ENCODE measurements at regions not wholly inside any gene's neighbourhood (a gene's known extent, or its start where the extent isn't known, plus 50 kb on each side); places are given as distances from the start of the nearest gene placed in this dataset.
"Not testable (repeated sequence)": the region's sequence is repeated elsewhere in the genome, so short reads cannot be mapped to it uniquely, and the experiment has no call there.

DNA sequence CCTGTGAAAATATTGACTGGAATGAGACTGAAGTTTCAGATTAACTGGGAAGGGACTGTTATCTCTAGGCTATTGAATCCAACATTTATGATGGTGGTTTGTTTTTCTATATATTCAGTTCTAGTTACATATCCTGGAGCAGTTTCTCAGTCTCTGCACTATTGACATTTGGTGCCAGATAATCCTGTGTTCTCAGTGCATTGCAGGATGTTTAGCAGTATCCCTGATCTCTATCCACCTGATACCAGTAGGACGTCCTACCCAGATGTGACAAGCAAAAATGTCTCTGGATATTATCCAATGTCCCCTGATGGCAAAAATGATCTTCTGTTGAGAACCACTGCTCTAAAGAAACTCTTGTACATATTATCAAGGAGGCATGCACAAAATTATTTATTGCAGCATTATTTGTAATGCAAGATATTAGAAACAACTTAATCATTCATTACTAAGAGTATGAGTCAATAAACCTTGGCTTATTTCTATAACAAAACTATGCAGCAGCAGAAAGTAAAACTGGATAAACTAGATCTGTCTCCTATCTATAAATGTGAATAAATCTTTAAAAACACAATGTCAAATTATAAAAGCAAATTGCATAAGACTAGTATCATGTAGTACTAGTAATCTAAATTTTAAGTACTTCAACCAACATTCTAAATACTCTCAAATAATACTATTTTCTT lies 369.3 kb upstream of the RND3 start:
- DNase-seq (ENCODE audit: low read depth in 2 of 2), result no peak

DNA sequence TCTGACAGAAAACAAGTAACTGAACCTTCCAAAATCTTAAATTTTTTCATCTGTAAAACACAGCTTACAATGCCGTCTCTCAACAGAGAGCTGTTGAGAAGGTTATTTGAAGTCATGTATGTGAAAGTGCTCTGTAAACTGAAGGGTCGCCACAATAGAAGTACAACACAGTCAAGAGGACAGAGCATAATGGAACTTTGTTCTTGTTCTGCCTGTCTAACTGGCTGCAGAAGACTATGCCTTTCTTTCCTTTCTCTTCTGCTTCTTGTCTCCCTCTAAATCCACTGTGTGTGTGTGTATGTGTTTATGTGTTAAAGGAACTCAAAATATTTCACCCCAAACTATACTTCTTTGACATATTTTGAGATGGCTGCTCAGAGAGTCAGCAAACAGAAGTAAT lies 365.8 kb upstream of the RND3 start:
- no peak for DNase-seq (ENCODE audit: low read depth in 2 of 2)

- DNase-seq (ENCODE audit: low read depth in 2 of 2), result no peak
These were observed 363.2 kb upstream of the RND3 start for GRCh38 chr2:150850641-150851040.

DNA sequence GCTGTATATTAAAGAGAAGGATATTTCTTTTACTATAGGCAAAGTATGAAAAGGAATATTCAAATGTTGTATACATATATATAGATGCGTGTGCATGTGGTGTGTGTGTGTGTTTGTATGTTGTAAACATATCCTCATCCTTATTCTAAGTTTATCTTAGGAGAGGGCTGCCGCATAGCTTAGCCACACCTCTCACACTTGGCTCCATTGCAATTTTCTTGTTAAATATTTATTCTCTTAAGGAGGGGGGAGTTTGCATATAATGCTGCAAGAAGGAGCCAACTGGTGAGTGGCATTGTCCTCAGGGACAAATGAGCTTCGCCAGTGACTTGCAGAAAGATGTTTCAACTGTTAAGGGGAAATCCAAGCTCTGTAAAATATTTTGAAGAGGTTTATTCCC lies 360.1 kb upstream of the RND3 start:
- DNase-seq (ENCODE audit: low read depth in 2 of 2), result no peak

DNA sequence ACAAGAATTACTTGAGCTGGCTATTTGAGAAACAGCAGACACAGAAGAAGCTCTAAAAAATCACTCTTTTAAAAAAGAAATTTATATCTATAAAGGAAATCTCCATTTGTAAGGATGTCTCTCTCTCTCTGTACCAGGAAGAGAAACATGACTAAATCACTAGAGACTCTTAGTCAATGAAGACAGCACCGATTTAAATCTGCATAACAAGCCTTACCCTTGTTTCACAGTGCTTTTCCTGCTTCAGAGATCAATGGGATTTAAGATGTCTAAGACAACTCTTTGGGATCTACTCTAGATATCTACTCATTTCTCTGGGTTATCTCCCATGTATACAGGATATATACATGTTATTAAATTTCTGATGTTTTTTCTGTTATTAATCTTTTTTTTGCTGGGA lies 359.2 kb upstream of the RND3 start:
- no peak for DNase-seq (ENCODE audit: low read depth in 2 of 2)

DNA sequence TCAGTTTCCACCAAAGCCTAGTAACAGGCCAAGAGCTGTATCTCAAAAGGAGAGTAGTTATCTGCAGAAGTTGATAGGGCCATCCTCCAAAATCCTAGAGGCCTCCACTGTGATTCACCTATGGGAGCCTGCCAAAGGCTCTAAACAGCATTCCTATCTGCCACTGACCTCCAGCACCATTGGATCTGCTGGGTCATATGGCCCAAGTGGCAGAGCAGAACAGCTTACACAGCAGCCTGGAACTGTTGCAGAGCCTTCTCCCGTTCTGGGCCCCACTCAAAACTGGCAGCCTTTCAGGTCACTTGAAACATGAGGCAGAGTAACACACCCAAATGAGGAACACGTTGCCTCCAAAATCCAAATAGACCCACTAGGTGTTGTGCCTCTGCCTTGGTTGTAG lies 345.2 kb upstream of the RND3 start:
- no peak for DNase-seq (ENCODE audit: low read depth in 2 of 2)

GRCh38 chr2:150824118-150824517 lies 336.7 kb upstream of the RND3 start:
- DNase-seq (ENCODE audit: low read depth in 2 of 2), result no peak

DNA sequence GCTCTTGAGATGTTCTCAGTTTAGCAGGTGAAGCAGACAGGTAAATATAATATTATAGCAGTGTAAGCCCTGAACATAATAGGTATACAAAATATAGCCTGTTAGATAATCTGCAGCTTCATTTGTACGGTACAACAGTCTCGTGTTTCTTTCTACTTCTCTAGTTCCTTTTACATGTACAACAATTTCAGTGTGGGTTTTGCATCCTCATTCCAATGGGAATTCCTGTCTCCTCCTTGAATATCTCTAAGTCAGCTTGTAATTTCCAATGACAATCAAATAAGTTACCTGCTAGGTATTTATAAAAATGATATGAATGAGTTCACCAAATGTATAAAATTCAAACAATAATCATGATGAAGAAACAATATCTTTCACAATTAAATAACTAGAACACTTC lies 330.0 kb upstream of the RND3 start:
- no peak for DNase-seq (ENCODE audit: low read depth in 2 of 2)

DNA sequence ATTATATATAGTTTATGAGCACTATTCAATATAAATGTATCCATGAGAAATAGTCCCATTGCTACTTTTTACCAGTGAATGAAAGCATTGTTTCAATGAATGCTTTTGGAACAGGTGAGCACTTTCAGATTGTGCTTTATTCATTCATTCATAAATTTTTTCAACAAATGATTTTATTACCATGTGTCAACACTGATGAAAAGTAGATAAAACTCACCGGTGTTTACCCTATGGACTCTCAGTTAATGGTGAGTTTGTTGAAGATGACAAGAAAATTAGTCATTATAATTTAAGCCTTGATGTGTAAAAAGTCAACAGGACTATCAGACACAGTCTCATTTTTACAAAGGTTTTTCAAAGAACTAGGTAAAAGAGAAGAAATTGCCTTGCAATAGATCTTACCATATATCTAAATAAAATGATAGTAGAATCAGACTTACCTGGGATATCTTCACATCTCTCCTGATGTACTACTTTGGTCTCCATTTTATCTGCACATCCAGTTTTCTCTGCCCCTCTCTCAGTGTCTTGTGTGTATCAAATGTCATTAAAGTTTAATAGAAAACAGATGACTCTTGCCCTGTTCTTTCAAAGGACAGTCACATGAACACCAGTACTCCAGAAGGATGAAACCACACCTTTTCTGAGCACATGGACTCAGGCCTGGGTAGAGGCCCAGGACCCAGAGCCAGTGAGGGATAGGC lies 325.3 kb upstream of the RND3 start:
- no peak for DNase-seq (ENCODE audit: low read depth in 2 of 2)

DNA sequence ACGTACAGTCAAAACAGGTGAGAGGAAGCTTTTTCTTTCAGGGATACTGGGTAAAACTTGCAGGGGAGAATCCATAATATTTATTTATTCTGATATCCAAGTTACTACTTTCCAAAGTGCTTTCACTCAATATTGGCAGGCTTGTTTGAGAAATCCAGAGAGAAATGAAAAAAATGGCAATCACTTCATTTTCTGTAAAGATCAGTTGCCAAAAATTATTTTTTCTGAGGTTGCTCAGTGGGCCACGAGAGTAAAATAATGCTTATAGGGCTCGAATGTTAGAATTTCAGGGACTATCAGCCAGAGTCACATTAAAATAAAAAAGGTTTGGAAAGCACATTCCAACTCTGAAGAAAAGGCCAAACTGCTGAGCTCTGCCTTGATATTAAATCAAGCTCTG lies 324.6 kb upstream of the RND3 start:
- no peak for DNase-seq (ENCODE audit: low read depth in 2 of 2)

GRCh38 chr2:150811259-150811855 lies 323.9 kb upstream of the RND3 start:
- DNase-seq (ENCODE audit: low read depth in 2 of 2), result no peak

DNA sequence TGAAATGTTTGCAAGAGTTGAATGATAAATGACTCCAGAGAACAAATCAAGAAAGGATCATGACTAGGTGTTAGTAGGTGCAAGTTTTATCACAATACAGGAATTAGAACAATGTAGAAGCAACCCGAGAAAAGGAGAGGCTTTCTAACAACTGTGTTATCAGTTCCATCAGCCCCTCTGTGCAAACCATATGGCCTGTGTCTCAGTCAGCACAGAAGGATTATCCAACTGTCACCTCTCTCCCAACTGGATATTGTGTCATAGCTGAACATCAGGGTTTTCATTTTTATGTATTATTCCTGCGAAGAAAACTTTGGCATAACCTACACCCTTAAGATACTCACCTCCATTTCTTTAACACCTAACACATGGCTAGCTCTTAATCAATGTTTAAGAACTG lies 321.6 kb upstream of the RND3 start:
- no peak for DNase-seq (ENCODE audit: low read depth in 2 of 2)

GRCh38 chr2:150806336-150806735 lies 318.9 kb upstream of the RND3 start:
- DNase-seq (ENCODE audit: low read depth in 2 of 2), result peak in 1 of 2 donors; percentile 1

DNA sequence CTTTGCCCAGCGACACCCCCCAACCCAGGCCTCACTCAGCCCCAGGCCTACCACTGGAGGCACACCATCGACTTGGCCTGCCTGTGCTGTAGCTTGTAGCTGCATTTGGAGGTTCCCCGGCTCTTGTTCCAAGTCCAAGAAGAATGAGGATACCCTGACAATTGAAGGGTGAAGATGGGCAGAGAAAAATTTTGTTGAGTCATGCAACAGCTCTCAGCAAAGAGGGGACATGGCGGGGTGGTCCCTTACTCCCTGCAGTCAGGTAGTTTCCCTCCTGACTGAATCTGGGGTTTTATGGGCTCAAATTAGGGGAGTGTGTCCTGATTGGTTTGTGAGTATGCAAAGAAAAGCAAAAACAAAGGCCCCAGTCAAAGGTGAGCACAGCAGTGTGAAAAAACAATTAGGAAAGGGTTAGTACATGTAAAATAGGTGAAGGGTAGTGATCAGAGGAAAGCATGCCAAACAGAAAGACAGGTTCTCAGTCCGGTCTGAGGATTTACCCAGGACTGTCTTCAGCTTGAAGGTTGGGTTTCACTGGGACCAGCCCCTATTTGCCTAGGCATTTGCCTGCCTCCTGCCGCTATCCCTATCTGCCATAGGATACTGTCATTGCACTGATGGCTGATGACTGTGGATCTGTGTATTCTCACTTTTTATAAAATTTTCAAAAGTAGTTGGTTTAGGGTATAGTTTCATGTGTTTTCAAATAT lies 316.4 kb upstream of the RND3 start:
- no peak for DNase-seq (ENCODE audit: low read depth in 2 of 2)

GRCh38 chr2:150802635-150803034 lies 315.2 kb upstream of the RND3 start:
- DNase-seq (ENCODE audit: low read depth in 2 of 2), result no peak

GRCh38 chr2:150796236-150796635 lies 308.8 kb upstream of the RND3 start:
- DNase-seq (ENCODE audit: low read depth in 2 of 2), result not testable (repeated sequence)

DNA sequence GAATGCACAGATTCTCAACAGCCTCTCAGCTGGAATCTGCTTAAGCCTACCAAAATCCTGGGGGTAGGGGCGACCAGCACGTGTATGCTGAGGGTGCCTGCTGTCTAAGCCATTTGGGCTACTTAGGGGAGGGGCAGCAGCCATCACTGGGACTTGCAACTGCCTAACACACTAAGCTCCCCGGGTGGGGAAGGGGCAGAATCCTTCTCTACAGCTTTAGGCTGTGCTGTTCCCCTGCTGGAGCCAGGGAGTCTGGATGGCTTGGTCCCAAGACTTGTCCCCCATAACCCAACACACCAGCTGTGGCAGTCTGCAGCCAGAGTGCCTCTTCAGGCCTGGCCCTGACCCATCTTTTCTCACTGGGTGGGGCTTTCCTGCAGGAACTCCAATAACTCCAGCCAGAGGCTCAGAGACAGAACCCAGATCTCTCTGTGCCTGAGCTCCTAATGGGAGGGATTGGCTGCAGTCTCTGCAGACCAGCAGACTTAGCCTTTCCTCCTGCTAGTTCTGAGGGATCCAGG lies 305.4 kb upstream of the RND3 start:
- DNase-seq (ENCODE audit: low read depth in 2 of 2), result no peak

- DNase-seq (ENCODE audit: low read depth in 2 of 2), result no peak
These were observed 304.1 kb upstream of the RND3 start for GRCh38 chr2:150791567-150791966.

GRCh38 chr2:150789376-150789905 lies 302.0 kb upstream of the RND3 start:
- DNase-seq (ENCODE audit: low read depth in 2 of 2), result no peak

DNA sequence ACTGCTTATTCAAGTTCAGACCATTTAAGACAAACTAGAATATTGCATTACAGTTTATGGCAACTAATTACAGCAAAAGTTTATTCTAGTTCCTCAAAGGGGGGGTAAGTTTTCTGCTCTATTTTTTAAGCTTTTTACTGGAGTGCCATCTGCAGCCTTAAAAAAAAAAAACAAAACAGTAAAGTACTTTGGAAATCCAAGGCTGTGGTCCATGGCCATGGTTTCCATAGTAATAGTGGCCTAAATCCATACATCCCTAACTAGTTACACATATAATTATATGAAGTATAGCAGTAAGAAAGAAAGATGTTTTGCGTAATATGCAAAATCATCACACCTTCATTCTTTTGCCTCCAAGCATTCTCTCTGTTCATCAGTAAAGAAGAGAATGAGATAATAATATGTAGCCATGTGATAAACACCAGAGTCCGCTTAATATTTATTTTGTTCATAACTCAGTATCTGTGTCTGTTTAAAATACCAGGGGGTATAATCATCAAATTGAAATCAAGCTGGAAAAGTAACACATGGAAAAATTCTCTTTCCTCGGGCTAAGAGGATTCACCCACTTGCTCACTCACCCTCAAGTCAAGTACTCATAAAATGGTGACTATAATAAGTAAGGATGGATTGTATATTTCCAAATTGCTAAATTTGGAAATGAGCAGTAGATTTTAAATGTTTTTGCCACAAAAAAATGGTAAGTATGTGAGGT lies 301.1 kb upstream of the RND3 start:
- no peak for DNase-seq (ENCODE audit: low read depth in 2 of 2)

DNA sequence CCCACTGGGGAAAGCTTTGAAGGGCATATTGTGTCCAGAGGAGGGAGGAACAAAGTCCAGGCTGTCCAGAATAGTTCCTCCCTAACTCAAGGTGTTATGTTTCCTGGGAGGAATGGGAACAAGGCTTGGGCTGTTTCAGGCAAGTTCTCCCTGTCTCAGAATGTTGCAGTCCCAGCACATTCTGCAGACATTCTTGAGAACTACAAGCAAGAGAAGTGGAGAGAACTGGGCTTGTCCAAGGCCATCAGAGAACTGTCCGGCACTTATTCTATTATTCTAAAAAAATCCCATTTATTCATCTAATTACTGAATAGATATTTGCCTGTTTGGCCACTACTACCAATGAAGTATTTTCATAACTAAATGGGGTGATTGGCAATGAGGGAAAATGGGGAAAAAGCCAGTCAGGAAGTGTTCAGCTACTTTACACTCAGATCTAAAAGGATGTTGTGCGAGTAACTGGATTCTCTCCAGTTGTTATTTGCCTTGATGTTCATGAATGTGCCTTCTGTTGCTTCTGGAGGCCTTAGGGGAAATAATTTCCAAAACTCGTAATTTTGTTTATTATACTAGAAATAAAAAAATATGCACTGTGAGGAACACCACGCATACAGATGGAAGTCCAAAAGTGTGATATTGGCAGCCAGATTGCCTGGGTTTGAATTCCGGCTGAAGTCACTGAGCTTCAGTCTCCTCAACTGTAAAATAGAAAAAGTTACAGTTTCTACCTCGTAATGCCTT lies 300.1 kb upstream of the RND3 start:
- DNase-seq (ENCODE audit: low read depth in 2 of 2), result no peak

All from dermis microvascular lymphatic vessel endothelial cell (primary cell).